HFFc6 (cell line): ENCODE measurements at regions not wholly inside any gene's neighbourhood (a gene's known extent, or its start where the extent isn't known, plus 50 kb on each side); places are given as distances from the start of the nearest gene placed in this dataset.

Experiments
- DNase-seq: peaks from one replicate; pipeline ENCODE4 v3.0.0-alpha.2; 2018
- H3K27ac Mint-ChIP-seq: 2 replicates; pipeline ENCODE4 v1.8.0; 2020; ENCODE audit warnings: mild to moderate bottlenecking, mixed read lengths
- H3K27me3 Mint-ChIP-seq: 2 replicates; pipeline ENCODE4 v1.8.0; 2021; ENCODE audit warnings: mild to moderate bottlenecking, moderate library complexity, mixed read lengths; ENCODE audit not compliant: insufficient read depth
- H3K36me3 Mint-ChIP-seq: 2 replicates; pipeline ENCODE4 v1.8.0; 2021; ENCODE audit warnings: low read depth, mixed read lengths
- H3K4me1 Mint-ChIP-seq: 2 replicates; pipeline ENCODE4 v1.8.0; 2020; ENCODE audit warnings: low read depth, mixed read lengths
- H3K4me3 Mint-ChIP-seq: 2 replicates; pipeline ENCODE4 v1.8.0; 2020; ENCODE audit warnings: mild to moderate bottlenecking, moderate library complexity, mixed read lengths
- H3K9me3 Mint-ChIP-seq: 2 replicates; pipeline ENCODE4 v1.8.0; 2020; ENCODE audit warnings: mild to moderate bottlenecking, mixed read lengths
- TF ChIP-seq, protein P1 (sequence below): fragments of 200-600 bp; sonication (generic); IDR thresholded peaks from 2 replicates; pipeline ENCODE4 v1.5.0; 2021; ENCODE audit warnings: antibody characterized with exemption, mild to moderate bottlenecking

- Mint-ChIP-seq H3K27ac (no peak overlapping the region), H3K27me3 (no peaks in the 10 kb centered on the region), H3K36me3 (no peaks in the 10 kb centered on the region), H3K4me3 (no peak overlapping the region), H3K9me3 (peaks cover 25% of the 10 kb centered on the region), H3K4me1 (no peaks in the 10 kb centered on the region)
- no peak for DNase-seq
- TF ChIP-seq, protein P1, sequence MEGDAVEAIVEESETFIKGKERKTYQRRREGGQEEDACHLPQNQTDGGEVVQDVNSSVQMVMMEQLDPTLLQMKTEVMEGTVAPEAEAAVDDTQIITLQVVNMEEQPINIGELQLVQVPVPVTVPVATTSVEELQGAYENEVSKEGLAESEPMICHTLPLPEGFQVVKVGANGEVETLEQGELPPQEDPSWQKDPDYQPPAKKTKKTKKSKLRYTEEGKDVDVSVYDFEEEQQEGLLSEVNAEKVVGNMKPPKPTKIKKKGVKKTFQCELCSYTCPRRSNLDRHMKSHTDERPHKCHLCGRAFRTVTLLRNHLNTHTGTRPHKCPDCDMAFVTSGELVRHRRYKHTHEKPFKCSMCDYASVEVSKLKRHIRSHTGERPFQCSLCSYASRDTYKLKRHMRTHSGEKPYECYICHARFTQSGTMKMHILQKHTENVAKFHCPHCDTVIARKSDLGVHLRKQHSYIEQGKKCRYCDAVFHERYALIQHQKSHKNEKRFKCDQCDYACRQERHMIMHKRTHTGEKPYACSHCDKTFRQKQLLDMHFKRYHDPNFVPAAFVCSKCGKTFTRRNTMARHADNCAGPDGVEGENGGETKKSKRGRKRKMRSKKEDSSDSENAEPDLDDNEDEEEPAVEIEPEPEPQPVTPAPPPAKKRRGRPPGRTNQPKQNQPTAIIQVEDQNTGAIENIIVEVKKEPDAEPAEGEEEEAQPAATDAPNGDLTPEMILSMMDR = no peak
Observed at GRCh38 chr13:80452279-80452678, 111.4 kb upstream of the SPRY2 start.

DNA sequence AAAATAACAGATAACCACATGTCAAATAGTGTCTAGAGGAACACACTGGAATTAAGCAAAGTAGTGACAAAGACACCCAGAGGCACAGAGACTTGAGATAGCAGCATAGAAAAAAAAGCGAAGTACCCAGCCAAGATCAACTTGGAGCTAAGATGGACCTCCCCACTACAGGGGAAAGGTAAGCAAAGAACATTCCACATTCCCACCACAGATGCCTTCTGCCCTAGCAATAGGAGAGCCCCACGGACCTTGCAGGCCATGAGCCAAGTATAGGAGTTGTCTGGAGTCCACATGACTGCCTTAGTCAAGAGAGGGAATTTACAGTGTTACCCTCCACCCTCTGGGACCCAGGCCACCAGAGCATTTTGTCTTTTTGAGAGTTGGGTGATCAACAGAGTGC is 110.7 kb upstream of the SPRY2 start:
- TF ChIP-seq, protein P1 = no peak
- Mint-ChIP-seq H3K9me3 (peaks cover 25% of the 10 kb centered on the region), H3K36me3 (no peaks in the 10 kb centered on the region), H3K4me3 (no peak overlapping the region), H3K4me1 (no peaks in the 10 kb centered on the region), H3K27ac (no peak overlapping the region), H3K27me3 (no peaks in the 10 kb centered on the region)
- no peak for DNase-seq

DNA sequence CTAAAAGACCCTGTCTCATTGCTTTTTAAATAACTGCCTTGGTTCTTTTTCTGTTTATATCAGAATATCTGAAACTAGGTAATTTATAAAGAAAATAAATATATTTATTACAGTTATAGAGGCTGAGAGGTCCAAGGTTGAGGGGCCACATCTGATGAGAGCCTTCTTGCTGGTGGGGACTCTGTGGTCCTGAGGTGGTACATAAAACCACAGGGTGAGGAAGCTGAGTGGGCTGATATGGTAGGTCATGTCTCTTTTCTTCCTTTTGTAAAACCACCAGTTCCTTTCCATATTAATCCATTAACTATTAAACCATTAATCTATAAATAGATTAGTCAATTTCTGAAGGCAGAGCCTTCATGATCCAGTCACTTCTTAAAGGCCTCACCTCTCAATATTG is 109.5 kb upstream of the SPRY2 start:
- Mint-ChIP-seq H3K4me3 (no peak overlapping the region), H3K27ac (no peak overlapping the region), H3K27me3 (no peaks in the 10 kb centered on the region), H3K4me1 (no peaks in the 10 kb centered on the region), H3K36me3 (no peaks in the 10 kb centered on the region), H3K9me3 (peaks cover 25% of the 10 kb centered on the region)
- DNase-seq = no peak
- TF ChIP-seq, protein P1 = no peak

GRCh38 chr13:80448725-80449124 is 107.8 kb upstream of the SPRY2 start:
- H3K27me3 Mint-ChIP-seq = no peaks in the 10 kb centered on the region
- H3K9me3 Mint-ChIP-seq = peaks cover 18% of the 10 kb centered on the region
- TF ChIP-seq, protein P1 = no peak
- no peak for DNase-seq
- no peaks in the 10 kb centered on the region for H3K36me3 Mint-ChIP-seq
- no peak overlapping the region for H3K27ac Mint-ChIP-seq
- H3K4me3 Mint-ChIP-seq = no peak overlapping the region
- H3K4me1 Mint-ChIP-seq = no peaks in the 10 kb centered on the region

DNA sequence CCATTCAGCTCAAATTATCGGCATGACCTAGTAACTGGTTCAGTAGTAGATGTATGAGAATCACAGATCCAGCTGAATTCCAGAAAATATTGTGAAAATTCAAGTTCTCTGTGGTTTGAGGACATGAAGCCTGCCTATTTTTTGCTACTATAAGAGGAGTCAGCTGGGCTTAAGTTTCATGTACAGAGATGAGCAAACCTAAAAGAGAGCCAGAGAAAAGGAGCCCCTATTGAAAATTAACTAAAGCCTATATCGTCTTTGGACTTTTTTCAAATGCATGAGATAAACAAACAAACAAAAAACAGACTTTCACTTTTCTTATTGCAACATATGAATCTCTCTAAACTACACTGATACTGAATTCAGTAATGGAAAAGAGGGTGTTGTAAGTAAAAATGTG is 106.8 kb upstream of the SPRY2 start:
- Mint-ChIP-seq H3K27me3 (no peaks in the 10 kb centered on the region; the same call in 1 of the 2 replicates), H3K4me1 (no peaks in the 10 kb centered on the region), H3K4me3 (no peak overlapping the region), H3K9me3 (peaks cover 14% of the 10 kb centered on the region), H3K36me3 (no peaks in the 10 kb centered on the region), H3K27ac (no peak overlapping the region)
- no peak for DNase-seq
- TF ChIP-seq, protein P1 = no peak
